ENCODE measurements at regions not wholly inside any gene's neighbourhood (a gene's known extent, or its start where the extent isn't known, plus 50 kb on each side); places are given as distances from the start of the nearest gene placed in this dataset.
"Not testable (repeated sequence)": the region's sequence is repeated elsewhere in the genome, so short reads cannot be mapped to it uniquely, and the experiment has no call there.

DNA sequence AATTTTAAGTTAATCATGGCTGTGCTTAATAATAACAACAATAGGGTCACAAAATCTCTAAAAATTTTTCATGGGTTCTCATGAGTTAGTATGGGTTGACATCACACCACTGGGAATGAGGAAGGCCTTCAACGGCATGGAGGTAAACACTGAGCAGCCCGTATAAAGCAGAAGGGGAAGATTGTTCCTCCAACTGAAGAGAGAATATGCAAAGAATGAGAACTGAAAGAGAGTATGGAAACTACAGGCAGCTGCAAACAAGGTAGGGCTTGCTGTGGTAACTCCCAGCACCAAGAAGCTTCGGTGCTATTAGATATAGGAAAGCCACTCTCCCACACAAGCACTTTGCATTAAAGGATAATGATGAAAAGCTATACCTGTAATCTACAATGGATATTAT is 1242.3 kb upstream of the CELF4 start:
- DNase-seq (ENCODE audit: low read depth in 1 of 2, low spot score in 1 of 2): no peak

DNA sequence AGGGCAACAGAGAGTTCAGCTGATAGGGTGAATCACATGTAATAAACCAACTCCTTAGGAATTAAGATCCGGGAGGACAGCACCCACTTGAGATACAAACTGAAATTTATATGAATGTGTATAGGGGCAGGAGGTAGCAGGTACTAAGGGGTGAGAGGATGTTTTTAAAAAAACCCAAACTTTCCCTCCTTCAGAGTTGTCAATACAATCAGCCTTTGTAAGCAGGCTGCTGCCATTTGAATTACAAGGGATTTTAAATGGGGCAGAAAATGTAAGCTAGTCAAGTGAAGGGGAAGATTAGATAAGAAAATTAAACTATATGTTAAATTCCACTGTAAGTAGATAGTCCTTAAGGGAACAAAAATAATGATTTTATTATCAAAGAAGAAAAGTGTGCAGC is 1239.7 kb upstream of the CELF4 start:
- no peak for DNase-seq (ENCODE audit: low read depth in 1 of 2, low spot score in 1 of 2)

DNA sequence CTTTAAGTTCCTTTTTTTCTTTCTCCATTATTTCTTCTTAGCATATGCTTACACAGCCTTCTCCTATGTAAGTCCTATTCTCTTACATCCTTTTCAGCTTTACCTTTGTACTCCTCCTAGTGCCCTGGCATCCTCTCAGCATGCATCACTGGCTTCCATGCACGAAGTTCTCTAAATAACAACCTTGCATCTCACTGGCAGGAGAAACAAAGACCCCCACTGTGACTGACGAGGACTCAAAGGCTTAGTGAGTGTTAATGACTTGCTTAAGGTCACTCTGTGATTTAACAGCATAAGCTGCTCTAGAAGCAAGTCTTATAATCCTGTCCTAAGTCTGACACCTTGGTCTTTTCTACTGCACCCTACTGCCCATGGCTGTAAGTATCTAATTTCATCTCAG is 1236.0 kb upstream of the CELF4 start:
- DNase-seq (ENCODE audit: low read depth in 1 of 2, low spot score in 1 of 2): no peak

DNA sequence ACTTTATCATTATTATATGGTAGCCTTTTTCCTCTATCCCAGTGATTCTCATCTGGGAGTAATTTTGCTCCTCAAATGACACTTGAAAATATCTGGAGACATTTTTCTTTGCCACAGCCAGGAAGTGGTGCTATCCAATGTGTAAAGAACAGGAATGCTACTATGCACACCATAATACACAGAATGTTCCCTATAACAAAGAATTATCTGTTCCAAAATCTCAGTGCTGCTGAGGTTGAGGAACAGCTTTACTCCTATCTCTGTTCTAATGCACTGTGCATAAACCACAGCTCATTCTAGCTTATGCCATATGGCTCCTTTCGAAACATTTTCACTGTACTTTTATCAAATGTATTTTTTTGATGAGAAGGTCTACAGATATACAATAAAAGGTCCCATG is 1231.2 kb upstream of the CELF4 start:
- DNase-seq (ENCODE audit: low read depth in 1 of 2, low spot score in 1 of 2): no peak

DNA sequence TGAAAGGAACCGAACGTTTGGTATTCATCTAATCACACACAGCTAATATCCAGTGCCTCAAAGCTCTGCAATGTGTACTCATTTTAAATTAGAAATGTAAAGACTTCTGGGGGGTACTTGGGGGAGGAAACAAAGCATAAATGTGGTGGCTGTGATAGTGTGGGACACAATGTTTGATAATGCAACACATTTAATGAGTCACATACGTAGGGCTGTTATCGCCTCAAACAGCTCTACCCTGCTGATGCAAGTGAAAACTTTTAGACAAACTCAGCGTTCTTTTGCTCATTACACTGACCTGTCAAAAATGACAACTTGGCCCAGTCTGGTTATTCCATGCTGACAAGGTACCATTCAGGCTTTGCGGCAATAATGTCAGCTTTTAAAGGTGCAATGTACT is 1227.1 kb upstream of the CELF4 start:
- DNase-seq (ENCODE audit: low read depth in 1 of 2, low spot score in 1 of 2): no peak

DNA sequence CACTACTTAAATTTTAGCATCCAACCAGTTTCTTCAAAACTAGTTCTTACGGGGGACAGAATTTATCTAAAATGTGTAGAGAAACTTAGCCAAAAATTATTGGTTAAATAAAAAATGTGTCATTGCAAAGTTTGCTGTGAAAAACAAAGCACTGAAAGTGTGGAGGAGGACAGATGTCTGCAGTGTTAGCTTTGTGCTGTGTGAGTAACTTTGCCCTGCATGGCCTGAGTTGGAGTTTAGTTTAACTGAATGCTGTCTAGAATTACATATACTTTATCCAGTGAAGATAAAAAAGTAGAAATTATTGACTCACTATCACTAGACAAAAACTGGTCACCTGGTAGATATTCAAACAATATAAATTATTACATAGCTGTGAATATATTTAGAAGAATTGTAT is 1225.2 kb upstream of the CELF4 start:
- no peak for DNase-seq (ENCODE audit: low read depth in 1 of 2, low spot score in 1 of 2)

DNA sequence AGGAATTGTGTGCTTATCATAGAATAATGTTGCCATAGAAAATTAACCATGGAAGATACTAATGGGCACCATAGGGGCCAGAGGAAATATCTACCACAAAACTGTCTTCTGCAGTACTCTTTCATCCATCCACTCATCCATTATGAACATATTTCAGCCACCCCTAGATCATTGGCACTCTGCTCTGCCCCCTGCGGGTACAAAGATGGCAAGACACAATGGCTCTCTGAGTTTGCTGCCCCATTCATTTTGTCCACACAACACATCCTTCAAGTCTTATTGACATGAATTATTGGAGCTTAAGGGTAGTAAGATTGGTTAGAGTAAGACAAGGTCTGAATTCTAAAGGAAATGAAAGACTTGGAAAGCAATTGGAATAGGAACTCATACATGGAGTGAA is 1224.7 kb upstream of the CELF4 start:
- no peak for DNase-seq (ENCODE audit: low read depth in 1 of 2, low spot score in 1 of 2)

DNA sequence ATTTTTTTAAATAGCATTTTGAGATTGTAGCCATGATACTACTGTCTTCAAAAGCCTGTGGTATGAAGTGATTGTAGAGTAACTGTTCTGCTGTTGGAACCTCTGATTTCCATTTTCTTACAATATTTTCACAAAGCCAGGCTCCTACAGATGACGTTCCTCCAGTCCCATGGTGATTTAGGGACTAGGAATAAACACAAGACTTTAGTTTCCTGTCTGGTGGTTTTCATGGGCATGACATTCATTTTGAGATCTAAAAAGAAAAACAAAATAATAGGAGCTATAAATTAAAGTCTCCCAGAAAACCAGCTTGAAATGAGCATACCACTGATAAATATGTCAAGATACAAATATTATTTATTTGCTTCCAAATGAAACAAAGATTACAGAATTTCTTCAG is 1223.5 kb upstream of the CELF4 start:
- DNase-seq (ENCODE audit: low read depth in 1 of 2, low spot score in 1 of 2): no peak

DNA sequence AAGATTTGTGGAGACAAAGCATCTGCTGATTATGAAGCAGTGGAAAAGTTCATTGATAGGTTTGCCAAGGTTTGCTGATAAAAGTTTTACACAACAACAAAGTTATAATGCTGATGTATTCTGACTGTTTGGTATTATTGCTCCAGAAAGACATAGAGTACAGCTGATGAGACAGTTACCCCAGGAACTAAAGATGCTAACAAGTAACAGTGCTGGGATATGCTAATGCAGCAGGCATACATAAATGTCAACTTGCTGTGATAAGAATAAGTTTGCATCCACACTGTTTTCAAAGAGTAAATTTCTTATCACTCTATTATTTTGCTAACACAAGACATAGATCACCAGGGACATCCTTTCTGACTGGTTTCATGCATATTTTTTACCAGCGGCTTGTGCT is 1221.3 kb upstream of the CELF4 start:
- no peak for DNase-seq (ENCODE audit: low read depth in 1 of 2, low spot score in 1 of 2)

DNA sequence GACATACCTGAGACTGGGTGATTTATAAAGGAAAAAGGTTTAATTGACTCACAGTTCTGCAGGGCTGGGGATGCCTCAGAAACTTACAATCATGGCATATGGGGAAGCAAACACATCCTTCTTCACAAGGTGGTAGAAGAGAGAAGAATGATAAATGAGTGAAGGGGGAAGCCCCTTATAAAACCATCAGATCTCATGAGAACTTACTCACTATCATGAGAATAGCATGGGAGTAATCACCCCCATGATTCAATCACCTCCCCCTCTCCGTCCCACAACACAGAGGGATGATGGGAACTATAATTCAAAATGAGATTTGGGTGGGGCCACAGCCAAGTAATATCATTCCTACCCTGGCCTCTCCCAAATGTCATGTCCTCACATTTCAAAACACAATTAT is 1206.0 kb upstream of the CELF4 start:
- not testable (repeated sequence) for DNase-seq (ENCODE audit: low read depth in 1 of 2, low spot score in 1 of 2)

DNA sequence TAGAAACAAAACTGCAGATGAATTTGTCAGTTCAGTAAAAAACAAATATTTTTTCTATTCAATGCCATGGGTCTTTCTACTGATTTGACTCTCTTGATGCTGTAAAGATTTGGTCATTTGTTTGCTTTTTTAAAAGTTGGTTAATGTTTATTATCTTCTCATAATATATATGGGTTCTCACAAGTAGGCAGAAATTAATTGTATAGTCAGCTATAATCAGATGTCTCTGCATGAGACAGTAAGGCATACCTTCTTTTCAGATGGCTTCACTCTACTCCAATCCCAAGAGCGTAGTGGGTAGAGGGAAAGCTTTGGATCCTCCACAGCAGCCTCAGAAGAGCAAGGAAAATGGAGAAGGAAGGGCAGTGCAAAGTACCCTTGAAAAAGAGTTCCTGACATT is 1202.9 kb upstream of the CELF4 start:
- no peak for DNase-seq (ENCODE audit: low read depth in 1 of 2, low spot score in 1 of 2)

DNA sequence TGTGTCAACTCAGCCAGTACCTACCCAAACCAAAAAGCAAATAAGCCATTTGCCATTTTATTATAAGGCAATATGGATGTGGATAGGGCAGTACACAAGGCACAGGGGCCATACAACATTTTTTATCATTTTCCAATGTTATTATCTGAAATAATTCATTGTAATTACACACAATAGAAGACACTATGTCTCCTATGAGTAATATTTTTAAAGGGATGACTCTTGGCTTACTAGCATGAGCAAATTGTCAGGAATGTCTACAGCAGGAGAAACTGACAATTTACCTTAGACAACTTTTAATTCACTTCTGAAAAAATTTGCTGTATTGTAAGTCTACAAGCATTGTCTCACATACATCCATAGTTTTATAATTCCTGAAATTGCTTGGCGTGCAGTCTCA is 1193.9 kb upstream of the CELF4 start:
- DNase-seq (ENCODE audit: low read depth in 1 of 2, low spot score in 1 of 2): no peak

DNA sequence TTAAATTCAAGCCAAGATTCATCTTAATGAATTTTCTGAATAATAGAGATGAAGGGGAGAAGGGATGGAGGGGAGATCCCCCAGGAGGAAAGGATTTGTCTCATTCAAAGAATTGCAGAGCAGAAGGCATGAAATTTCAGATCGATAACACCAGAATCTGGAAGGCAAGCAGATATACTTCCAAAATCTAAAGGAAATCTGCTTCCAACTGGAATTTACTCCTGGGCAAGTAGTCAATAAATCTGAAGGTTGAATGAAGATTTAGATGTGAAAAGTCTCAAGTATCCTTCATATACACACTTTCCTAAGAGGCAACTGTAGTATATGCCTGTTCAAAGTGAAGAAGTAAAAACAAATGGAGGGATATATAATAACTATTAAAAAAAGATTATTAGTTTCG is 1190.8 kb upstream of the CELF4 start:
- no peak for DNase-seq (ENCODE audit: low read depth in 1 of 2, low spot score in 1 of 2)

DNA sequence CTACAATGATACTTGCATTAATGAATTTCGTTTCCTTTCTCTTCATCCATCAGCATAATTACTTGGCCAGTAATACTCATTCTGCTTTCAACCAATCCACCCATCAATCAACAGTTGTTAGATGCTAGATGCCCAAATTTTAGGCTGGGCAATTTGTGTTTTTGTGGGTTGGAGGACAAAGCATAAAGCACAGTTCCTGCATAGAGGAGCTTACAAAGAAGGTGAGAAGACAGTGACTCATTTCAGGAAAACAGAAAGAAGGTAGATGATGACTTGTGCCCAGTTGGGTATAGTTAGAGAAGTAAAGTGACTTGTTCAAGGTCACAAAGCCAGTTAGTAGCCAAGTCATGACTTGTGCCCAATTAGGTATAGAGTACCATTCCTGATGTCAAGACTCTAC is 1186.8 kb upstream of the CELF4 start:
- no peak for DNase-seq (ENCODE audit: low read depth in 1 of 2, low spot score in 1 of 2)

DNA sequence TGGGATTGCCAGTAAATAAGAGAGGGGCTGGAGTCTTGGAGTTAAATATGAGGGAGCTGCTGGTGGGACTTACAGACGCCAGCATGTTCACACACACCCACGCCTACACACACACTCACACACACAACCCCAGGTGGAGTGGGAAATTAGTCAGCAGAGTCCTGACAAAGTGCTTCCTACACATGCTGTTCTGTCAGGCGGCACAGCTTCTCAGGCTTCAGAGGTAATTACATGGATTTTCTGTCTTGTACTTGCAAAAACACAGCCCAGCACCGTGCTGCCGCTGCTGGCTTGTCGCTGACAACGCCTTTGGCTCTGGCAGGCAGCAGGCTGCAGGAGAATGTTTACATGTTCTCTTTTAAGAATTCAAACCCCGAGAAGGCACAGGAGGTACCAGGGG is 1186.3 kb upstream of the CELF4 start:
- DNase-seq (ENCODE audit: low read depth in 1 of 2, low spot score in 1 of 2): no peak

DNA sequence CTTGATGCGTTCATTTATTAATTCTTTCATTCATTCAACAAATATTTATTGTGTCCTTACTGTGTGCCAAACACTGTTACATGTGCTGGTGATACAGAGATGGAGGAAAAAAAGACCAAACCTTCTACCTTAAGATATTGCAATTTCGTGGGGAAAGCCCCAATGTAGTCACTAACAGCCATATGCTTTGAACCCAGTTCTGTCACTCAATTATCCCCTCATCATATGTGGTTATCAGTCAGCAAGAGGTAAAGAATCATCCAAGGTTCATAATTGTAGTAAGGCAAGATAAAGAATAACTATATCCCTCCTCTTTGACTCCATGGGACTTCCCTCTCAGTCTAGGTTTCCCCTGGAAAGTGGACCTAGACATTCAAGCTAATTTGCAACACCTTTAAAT is 1185.6 kb upstream of the CELF4 start:
- DNase-seq (ENCODE audit: low read depth in 1 of 2, low spot score in 1 of 2): no peak

DNA sequence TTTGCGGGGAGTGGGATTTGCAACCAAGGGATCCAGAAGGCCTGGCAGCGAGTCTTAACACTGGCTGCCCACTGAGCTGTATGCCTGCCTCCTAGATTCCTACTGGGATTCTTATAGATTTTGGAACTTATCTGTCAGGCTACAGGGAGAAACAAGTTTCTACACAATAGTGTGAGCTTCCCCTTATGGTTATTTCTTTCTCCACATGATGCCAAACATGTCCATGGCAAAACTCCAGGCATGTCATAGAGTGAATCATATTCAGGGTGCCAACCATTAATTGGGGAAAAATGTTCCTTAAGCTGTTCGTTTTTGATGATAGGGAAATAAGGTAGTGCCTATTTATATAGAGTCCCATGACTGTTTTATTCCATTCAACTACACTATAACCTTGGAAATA is 1185.2 kb upstream of the CELF4 start:
- DNase-seq (ENCODE audit: low read depth in 1 of 2, low spot score in 1 of 2): no peak

DNA sequence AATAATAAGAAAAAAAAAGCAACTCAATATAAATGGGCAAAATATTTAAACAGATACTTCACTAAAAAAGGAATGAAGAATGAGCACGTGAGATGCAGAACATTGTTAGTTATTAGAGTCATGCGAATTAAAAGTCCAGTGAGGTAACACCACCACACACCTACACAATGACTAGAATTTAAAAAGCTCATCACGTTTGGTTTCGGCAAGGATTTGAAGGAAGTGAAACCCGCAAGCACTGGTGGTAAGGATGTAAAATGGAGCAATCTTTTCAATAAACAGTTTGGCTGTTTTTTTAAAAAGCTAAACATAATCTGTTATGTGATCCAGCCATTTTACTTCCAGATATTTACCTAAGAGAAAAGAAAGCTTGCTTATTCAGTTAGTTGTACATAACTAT is 1181.6 kb upstream of the CELF4 start:
- DNase-seq (ENCODE audit: low read depth in 1 of 2, low spot score in 1 of 2): no peak

DNA sequence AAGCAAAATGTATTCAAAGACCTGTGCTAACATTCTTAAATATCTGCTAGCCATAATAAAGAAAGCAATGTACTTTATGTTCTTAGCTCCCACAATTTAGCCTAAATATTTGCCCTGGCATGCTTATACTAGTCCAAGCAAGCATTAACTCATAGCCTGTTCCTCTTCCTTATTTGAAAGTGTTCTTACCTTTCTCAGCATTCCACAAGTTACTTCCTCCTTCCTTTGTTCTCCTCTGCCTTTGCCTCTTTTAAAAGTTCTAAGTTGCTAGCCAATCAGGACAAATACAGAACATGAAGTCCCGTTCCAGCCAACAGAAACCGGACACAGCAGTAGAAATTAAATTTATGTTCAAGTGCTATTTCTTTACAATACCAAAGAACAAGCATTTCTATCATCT is 1154.6 kb upstream of the CELF4 start:
- DNase-seq (ENCODE audit: low read depth in 1 of 2, low spot score in 1 of 2): not testable (repeated sequence)

DNA sequence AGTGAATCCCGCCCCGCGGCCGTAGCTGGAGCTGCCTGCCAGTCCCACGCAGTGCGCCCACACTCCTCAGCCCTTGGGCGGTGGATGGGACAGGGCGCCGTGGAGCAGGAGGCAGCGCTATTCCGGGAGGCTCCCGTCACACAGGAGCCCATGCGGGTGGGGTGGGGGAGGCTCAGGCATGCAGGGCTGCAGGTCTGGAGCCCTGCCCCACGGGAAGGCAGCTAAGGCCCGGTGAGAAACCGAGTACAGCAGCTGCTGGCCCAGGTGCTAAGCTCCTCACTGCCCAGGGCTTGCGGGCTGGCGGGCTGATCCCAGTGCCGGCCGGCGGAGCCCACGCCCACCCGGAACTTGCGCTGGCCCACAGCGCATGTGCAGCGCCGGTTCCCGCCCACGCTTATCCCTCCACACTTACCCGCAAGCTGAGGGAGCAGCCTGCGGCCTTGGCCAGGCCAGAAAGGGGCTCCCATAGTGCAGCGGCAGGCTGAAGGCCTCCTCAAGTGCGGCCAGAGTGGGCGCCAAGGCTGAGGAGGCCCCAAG is 1152.8 kb upstream of the CELF4 start:
- DNase-seq (ENCODE audit: low read depth in 1 of 2, low spot score in 1 of 2): no peak

DNA sequence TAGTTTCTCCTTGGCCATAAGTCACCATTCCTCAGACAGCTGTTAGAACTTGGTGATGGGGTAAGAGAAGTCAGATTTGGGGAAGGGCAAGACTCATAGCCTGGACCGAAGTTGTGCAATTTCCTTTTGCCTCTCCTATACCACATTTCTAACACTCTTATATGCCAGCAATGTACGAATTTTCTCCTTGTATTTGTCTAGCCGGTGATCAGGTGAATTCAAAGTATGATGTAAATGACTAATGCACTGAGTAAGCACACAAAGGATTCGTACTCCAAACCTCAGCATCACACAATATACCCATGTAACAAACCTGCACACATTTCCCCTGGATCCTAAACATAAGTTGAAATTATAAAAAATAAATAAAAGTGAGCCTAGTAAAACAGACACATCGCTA is 1143.5 kb upstream of the CELF4 start:
- no peak for DNase-seq (ENCODE audit: low read depth in 1 of 2, low spot score in 1 of 2)

DNA sequence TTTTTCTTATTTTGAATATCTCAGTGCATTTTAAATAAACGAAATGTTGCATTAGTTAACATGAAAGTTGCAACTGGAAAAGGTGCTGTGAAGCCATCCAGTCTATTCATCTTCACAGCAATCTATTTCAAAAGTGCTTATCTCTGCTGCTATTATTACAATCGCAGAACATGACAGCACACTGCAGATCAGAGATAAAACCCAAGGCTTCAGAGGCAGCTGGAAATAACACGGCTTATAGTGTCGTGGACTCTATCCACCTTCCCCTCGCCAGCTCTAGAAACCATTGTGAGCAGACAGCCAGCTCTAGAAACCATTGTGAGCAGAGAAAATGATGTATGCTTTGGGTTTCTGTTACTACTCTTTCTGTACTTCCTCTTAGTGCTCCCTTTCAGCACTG is 1140.8 kb upstream of the CELF4 start:
- no peak for DNase-seq (ENCODE audit: low read depth in 1 of 2, low spot score in 1 of 2)

DNA sequence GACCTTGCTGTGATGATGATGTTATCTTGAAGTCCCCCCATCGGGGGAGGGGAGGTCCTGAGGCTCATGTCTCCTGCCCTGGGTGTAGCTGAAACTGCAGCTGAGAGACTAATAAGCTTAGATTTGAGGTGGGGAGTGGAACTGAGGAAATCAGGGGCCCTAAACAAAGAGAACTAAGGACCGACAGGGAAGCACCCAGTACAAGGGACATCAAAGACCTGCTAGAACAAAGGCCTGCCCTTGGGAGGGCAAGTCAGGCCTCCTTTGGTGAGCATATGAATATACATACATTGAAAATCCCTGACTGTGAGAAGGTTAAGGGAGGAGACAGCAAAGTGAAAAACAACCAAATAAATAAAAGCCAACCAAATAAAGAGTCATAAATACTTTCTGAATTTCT is 1132.5 kb upstream of the CELF4 start:
- no peak for DNase-seq (ENCODE audit: low read depth in 1 of 2, low spot score in 1 of 2)

Measured in stimulated activated CD4-positive, alpha-beta T cell treated with anti-CD3 and anti-CD28 coated beads, Interleukin-15, amount 100 ng/mL, for 1 hour (primary cell).